ENCODE measurements at regions not wholly inside any gene's neighbourhood (a gene's known extent, or its start where the extent isn't known, plus 50 kb on each side); places are given as distances from the start of the nearest gene placed in this dataset.

- no peaks in the 10 kb centered on the region for H4K20me1 ChIP-seq (ENCODE audit: insufficient read depth, low read length)
- no peak overlapping the region for H3K4me2 ChIP-seq (ENCODE audit: low read length)
- H3F3A ChIP-seq (ENCODE audit: insufficient read depth, low read length) = no peaks in the 10 kb centered on the region
- no peaks in the 10 kb centered on the region for H3K4me1 ChIP-seq (ENCODE audit: insufficient read depth, low read length, severe bottlenecking)
- no peak overlapping the region for H3K9ac ChIP-seq (ENCODE audit: low read length)
- H3K9me3 ChIP-seq (ENCODE audit: low read length) = no peaks in the 10 kb centered on the region
- no peak overlapping the region for H3K4me3 ChIP-seq (ENCODE audit: low read depth, low read length, poor library complexity, severe bottlenecking)
- H2AFZ ChIP-seq (ENCODE audit: low read length) = no peak overlapping the region
- no peaks in the 10 kb centered on the region for H3K36me3 ChIP-seq (ENCODE audit: insufficient read depth, low read length)
- no peak overlapping the region for H3K27ac ChIP-seq (ENCODE audit: low read depth, low read length, poor library complexity, severe bottlenecking)
- no peaks in the 10 kb centered on the region for H3K79me2 ChIP-seq (ENCODE audit: insufficient read depth, low read length)
- no peaks in the 10 kb centered on the region for H3K9me2 ChIP-seq (ENCODE audit: low read depth, low read length)
- H3K27me3 ChIP-seq (ENCODE audit: insufficient read depth, low read length) = no peaks in the 10 kb centered on the region
- TF ChIP-seq EZH2 (IDR thresholded peaks at IDR 0.05; ENCODE audit: borderline replicate concordance, low read length) (no peak), CTCF (IDR thresholded peaks at IDR 0.05; ENCODE audit: low read length) (no peak)
These were observed 240.3 kb downstream of the MAF start for GRCh38 chr16:79360267-79360666.

DNA sequence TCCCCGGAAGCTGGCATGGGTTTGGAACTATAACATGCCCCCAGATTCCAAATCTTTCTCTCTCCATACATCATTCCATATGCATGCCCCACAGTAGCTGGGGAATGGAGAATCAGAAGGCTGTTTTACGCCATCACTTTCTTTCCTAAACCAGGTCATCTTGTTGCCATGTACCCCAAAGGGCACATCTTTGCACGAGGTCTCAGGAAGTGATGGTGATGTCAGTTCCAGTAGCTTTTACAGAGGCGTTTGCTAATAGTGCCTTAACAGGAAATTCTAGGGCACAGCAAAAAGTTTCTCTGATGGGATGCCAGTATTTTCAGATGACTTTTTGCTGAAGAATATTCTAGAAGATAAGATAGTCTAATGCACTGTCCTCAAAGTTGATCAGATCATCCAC lies 241.5 kb downstream of the MAF start:
- Histone ChIP-seq H3K9me3 (ENCODE audit: low read length) (no peaks in the 10 kb centered on the region), H3F3A (ENCODE audit: insufficient read depth, low read length) (no peaks in the 10 kb centered on the region), H3K4me1 (ENCODE audit: insufficient read depth, low read length, severe bottlenecking) (no peaks in the 10 kb centered on the region), H3K9me2 (ENCODE audit: low read depth, low read length) (no peaks in the 10 kb centered on the region), H3K4me2 (ENCODE audit: low read length) (no peak overlapping the region), H3K9ac (ENCODE audit: low read length) (no peak overlapping the region), H4K20me1 (ENCODE audit: insufficient read depth, low read length) (no peaks in the 10 kb centered on the region), H3K27me3 (ENCODE audit: insufficient read depth, low read length) (no peaks in the 10 kb centered on the region), H3K27ac (ENCODE audit: low read depth, low read length, poor library complexity, severe bottlenecking) (no peak overlapping the region), H3K79me2 (ENCODE audit: insufficient read depth, low read length) (no peaks in the 10 kb centered on the region), H3K36me3 (ENCODE audit: insufficient read depth, low read length) (no peaks in the 10 kb centered on the region), H3K4me3 (ENCODE audit: low read depth, low read length, poor library complexity, severe bottlenecking) (no peak overlapping the region), H2AFZ (ENCODE audit: low read length) (no peak overlapping the region)
- TF ChIP-seq CTCF (IDR thresholded peaks at IDR 0.05; ENCODE audit: low read length) (no peak), EZH2 (IDR thresholded peaks at IDR 0.05; ENCODE audit: borderline replicate concordance, low read length) (no peak)

- Histone ChIP-seq H3K4me2 (ENCODE audit: low read length) (no peak overlapping the region), H2AFZ (ENCODE audit: low read length) (no peak overlapping the region)
These were observed 242.3 kb downstream of the MAF start for GRCh38 chr16:79358188-79358587.

More at GRCh38 chr16:79358188-79358587, 242.3 kb downstream of the MAF start:
- no peaks in the 10 kb centered on the region for H3K9me3 ChIP-seq (ENCODE audit: low read length)
- H3K36me3 ChIP-seq (ENCODE audit: insufficient read depth, low read length) = no peaks in the 10 kb centered on the region
- H4K20me1 ChIP-seq (ENCODE audit: insufficient read depth, low read length) = no peaks in the 10 kb centered on the region
- H3K4me3 ChIP-seq (ENCODE audit: low read depth, low read length, poor library complexity, severe bottlenecking) = no peak overlapping the region
- no peak overlapping the region for H3K9ac ChIP-seq (ENCODE audit: low read length)
- no peaks in the 10 kb centered on the region for H3K27me3 ChIP-seq (ENCODE audit: insufficient read depth, low read length)
- H3F3A ChIP-seq (ENCODE audit: insufficient read depth, low read length) = no peaks in the 10 kb centered on the region
- H3K27ac ChIP-seq (ENCODE audit: low read depth, low read length, poor library complexity, severe bottlenecking) = no peak overlapping the region
- H3K9me2 ChIP-seq (ENCODE audit: low read depth, low read length) = no peaks in the 10 kb centered on the region
- H3K79me2 ChIP-seq (ENCODE audit: insufficient read depth, low read length) = no peaks in the 10 kb centered on the region
- H3K4me1 ChIP-seq (ENCODE audit: insufficient read depth, low read length, severe bottlenecking) = no peaks in the 10 kb centered on the region
- no peak for TF ChIP-seq CTCF (IDR thresholded peaks at IDR 0.05; ENCODE audit: low read length)
- no peak for TF ChIP-seq EZH2 (IDR thresholded peaks at IDR 0.05; ENCODE audit: borderline replicate concordance, low read length)
